Neural cell (in vitro differentiated cells): ENCODE measurements at regions not wholly inside any gene's neighbourhood (a gene's known extent, or its start where the extent isn't known, plus 50 kb on each side); places are given as distances from the start of the nearest gene placed in this dataset.
A peak's percentile ranks its signal among the peaks of the same experiment; 100 is the strongest.

ENCODE experiments used
- H2AFZ ChIP-seq: fragments of 200-600, 300-800 bp; sonication (generic), shearing (Covaris generic); 2 replicates; pipeline ENCODE4 v1.6.0; 2014; ENCODE audit warnings: low read depth, mild to moderate bottlenecking, antibody characterized with exemption, low read length, moderate library complexity
- H3F3A ChIP-seq: fragments of 200-600 bp; shearing (Covaris generic); 2 replicates; pipeline ENCODE4 v1.6.1; 2016; ENCODE audit warnings: mild to moderate bottlenecking, moderate library complexity, mixed read lengths, antibody characterized with exemption, low read length; ENCODE audit not compliant: insufficient read depth, poor library complexity, severe bottlenecking
- H3K27ac ChIP-seq: fragments of 200-600, 300-800 bp; sonication (generic), shearing (Covaris generic); 2 replicates; pipeline ENCODE4 v1.5.1; 2014; ENCODE audit warnings: mild to moderate bottlenecking, low read length, moderate library complexity
- H3K27me3 ChIP-seq: fragments of 300-800, 200-600 bp; sonication (generic), shearing (Covaris generic); 2 replicates; pipeline ENCODE4 v1.6.0; 2014; ENCODE audit warnings: mild to moderate bottlenecking, low read depth, low read length, moderate library complexity; ENCODE audit not compliant: insufficient read depth
- H3K36me3 ChIP-seq: fragments of 300-800, 200-600 bp; sonication (generic), shearing (Covaris generic); 2 replicates; pipeline ENCODE4 v1.5.1; 2014; ENCODE audit warnings: mild to moderate bottlenecking, antibody characterized with exemption, low read length, moderate library complexity; ENCODE audit not compliant: insufficient read depth
- H3K4me2 ChIP-seq: fragments of 300-800, 200-600 bp; sonication (generic), shearing (Covaris generic); 2 replicates; pipeline ENCODE4 v1.6.0; 2014; ENCODE audit warnings: mild to moderate bottlenecking, low read length
- H3K4me3 ChIP-seq: fragments of 300-800, 200-600 bp; sonication (generic), shearing (Covaris generic); 2 replicates; pipeline ENCODE4 v1.5.1; 2014; ENCODE audit warnings: mild to moderate bottlenecking, low read length, moderate library complexity
- H3K79me2 ChIP-seq: fragments of 200-600 bp; shearing (Covaris generic); replicated peaks from 2 replicates; pipeline ENCODE4 v1.6.0; 2014; ENCODE audit warnings: mild to moderate bottlenecking, low read length, moderate library complexity; ENCODE audit not compliant: insufficient read depth
- H3K9ac ChIP-seq: fragments of 300-800, 200-600 bp; sonication (generic), shearing (Covaris generic); 2 replicates; pipeline ENCODE4 v1.6.1; 2016; ENCODE audit warnings: mild to moderate bottlenecking, low read length, mixed read lengths
- H3K9me2 ChIP-seq: fragments of 200-600 bp; shearing (Covaris generic); 2 replicates; pipeline ENCODE4 v1.6.1; 2016; ENCODE audit warnings: mild to moderate bottlenecking, low read length, mixed read lengths; ENCODE audit not compliant: insufficient read depth
- H3K9me3 ChIP-seq: fragments of 200-600, 300-800 bp; sonication (generic), shearing (Covaris generic); 2 replicates; pipeline ENCODE4 v1.6.1; 2016; ENCODE audit warnings: mild to moderate bottlenecking, mixed run types, low read length, moderate library complexity, mixed read lengths
- H4K20me1 ChIP-seq: fragments of 200-600 bp; shearing (Covaris generic); 2 replicates; pipeline ENCODE4 v1.6.1; 2016; ENCODE audit warnings: mild to moderate bottlenecking, mixed run types; ENCODE audit not compliant: insufficient read depth
- EP300 ChIP-seq: fragments of 450-650 bp; conservative IDR thresholded peaks from 2 replicates; pipeline ENCODE4 v1.6.1; 2014; ENCODE audit warnings: antibody characterized with exemption, mild to moderate bottlenecking, moderate library complexity; ENCODE audit not compliant: poor library complexity, severe bottlenecking
- EZH2 ChIP-seq: fragments of 200-600, 300-800 bp; shearing (Covaris generic), sonication (generic); IDR thresholded peaks from 2 replicates; pipeline ENCODE4 v1.6.1; 2014; ENCODE audit warnings: antibody characterized with exemption, low read length, borderline replicate concordance, mild to moderate bottlenecking; ENCODE audit not compliant: insufficient read depth, poor library complexity, severe bottlenecking
- MXI1 ChIP-seq: fragments of 450-650 bp; conservative IDR thresholded peaks from 2 replicates; pipeline ENCODE4 v1.6.1; 2014; ENCODE audit warnings: antibody characterized with exemption, mild to moderate bottlenecking; ENCODE audit not compliant: poor library complexity, severe bottlenecking
- POLR2AphosphoS5 ChIP-seq: IDR thresholded peaks from 2 replicates; pipeline ENCODE4 v1.6.1; 2012
- RAD21 ChIP-seq: fragments of 450-650 bp; conservative IDR thresholded peaks from 2 replicates; pipeline ENCODE4 v1.6.1; 2014; ENCODE audit warnings: antibody characterized with exemption, mild to moderate bottlenecking, moderate library complexity
- SMC3 ChIP-seq: fragments of 450-650 bp; conservative IDR thresholded peaks from 2 replicates; pipeline ENCODE4 v1.6.1; 2014; ENCODE audit warnings: antibody characterized with exemption, mild to moderate bottlenecking, moderate library complexity; ENCODE audit not compliant: poor library complexity
- TAF1 ChIP-seq: IDR thresholded peaks from 2 replicates; pipeline ENCODE4 v1.6.1; 2012; ENCODE audit warnings: low read depth
- TF ChIP-seq, protein P1 (sequence below): IDR thresholded peaks from 2 replicates; pipeline ENCODE4 v1.6.1; 2012; ENCODE audit warnings: borderline replicate concordance
- TF ChIP-seq, protein P2 (sequence below): fragments of 450-650 bp; IDR thresholded peaks from 2 replicates; pipeline ENCODE4 v1.5.1; 2014; ENCODE audit warnings: antibody characterized with exemption, mild to moderate bottlenecking, moderate library complexity; ENCODE audit not compliant: poor library complexity, severe bottlenecking

DNA sequence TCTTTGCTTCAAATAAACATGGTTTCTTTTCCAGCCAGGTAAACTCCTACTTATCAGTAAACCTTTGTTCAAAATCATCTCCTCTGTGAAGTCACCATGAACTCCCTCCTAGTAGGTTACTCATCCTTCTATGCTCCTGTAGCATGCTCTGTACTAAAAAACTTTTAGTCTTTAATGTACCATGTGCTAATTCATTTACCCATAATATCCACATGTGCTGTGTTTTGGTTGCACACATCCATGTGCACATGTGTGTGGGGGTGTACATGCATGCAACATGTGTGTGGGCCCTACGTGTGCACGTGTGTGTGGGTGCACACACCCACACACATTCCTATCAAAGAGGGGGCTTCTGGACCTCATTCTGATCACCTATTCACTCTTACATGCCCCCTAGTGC is 259.9 kb upstream of the SP4 start:
- Histone ChIP-seq H3K79me2 (no peaks in the 10 kb centered on the region), H3K9ac (no peak overlapping the region), H3K27me3 (peaks cover 37% of the 10 kb centered on the region), H3K4me3 (no peak overlapping the region), H2AFZ (no peak overlapping the region), H3K27ac (no peak overlapping the region), H4K20me1 (no peaks in the 10 kb centered on the region), H3K9me3 (no peaks in the 10 kb centered on the region), H3K4me2 (no peak overlapping the region), H3K9me2 (no peaks in the 10 kb centered on the region), H3F3A (no peaks in the 10 kb centered on the region), H3K36me3 (no peaks in the 10 kb centered on the region)
- TF ChIP-seq RAD21 (no peak), TAF1 (no peak), MXI1 (no peak), POLR2AphosphoS5 (no peak), SMC3 (no peak), EP300 (no peak), EZH2 (no peak)
- TF ChIP-seq, protein P1, sequence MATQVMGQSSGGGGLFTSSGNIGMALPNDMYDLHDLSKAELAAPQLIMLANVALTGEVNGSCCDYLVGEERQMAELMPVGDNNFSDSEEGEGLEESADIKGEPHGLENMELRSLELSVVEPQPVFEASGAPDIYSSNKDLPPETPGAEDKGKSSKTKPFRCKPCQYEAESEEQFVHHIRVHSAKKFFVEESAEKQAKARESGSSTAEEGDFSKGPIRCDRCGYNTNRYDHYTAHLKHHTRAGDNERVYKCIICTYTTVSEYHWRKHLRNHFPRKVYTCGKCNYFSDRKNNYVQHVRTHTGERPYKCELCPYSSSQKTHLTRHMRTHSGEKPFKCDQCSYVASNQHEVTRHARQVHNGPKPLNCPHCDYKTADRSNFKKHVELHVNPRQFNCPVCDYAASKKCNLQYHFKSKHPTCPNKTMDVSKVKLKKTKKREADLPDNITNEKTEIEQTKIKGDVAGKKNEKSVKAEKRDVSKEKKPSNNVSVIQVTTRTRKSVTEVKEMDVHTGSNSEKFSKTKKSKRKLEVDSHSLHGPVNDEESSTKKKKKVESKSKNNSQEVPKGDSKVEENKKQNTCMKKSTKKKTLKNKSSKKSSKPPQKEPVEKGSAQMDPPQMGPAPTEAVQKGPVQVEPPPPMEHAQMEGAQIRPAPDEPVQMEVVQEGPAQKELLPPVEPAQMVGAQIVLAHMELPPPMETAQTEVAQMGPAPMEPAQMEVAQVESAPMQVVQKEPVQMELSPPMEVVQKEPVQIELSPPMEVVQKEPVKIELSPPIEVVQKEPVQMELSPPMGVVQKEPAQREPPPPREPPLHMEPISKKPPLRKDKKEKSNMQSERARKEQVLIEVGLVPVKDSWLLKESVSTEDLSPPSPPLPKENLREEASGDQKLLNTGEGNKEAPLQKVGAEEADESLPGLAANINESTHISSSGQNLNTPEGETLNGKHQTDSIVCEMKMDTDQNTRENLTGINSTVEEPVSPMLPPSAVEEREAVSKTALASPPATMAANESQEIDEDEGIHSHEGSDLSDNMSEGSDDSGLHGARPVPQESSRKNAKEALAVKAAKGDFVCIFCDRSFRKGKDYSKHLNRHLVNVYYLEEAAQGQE = no peak
- TF ChIP-seq, protein P2, sequence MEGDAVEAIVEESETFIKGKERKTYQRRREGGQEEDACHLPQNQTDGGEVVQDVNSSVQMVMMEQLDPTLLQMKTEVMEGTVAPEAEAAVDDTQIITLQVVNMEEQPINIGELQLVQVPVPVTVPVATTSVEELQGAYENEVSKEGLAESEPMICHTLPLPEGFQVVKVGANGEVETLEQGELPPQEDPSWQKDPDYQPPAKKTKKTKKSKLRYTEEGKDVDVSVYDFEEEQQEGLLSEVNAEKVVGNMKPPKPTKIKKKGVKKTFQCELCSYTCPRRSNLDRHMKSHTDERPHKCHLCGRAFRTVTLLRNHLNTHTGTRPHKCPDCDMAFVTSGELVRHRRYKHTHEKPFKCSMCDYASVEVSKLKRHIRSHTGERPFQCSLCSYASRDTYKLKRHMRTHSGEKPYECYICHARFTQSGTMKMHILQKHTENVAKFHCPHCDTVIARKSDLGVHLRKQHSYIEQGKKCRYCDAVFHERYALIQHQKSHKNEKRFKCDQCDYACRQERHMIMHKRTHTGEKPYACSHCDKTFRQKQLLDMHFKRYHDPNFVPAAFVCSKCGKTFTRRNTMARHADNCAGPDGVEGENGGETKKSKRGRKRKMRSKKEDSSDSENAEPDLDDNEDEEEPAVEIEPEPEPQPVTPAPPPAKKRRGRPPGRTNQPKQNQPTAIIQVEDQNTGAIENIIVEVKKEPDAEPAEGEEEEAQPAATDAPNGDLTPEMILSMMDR = no peak

DNA sequence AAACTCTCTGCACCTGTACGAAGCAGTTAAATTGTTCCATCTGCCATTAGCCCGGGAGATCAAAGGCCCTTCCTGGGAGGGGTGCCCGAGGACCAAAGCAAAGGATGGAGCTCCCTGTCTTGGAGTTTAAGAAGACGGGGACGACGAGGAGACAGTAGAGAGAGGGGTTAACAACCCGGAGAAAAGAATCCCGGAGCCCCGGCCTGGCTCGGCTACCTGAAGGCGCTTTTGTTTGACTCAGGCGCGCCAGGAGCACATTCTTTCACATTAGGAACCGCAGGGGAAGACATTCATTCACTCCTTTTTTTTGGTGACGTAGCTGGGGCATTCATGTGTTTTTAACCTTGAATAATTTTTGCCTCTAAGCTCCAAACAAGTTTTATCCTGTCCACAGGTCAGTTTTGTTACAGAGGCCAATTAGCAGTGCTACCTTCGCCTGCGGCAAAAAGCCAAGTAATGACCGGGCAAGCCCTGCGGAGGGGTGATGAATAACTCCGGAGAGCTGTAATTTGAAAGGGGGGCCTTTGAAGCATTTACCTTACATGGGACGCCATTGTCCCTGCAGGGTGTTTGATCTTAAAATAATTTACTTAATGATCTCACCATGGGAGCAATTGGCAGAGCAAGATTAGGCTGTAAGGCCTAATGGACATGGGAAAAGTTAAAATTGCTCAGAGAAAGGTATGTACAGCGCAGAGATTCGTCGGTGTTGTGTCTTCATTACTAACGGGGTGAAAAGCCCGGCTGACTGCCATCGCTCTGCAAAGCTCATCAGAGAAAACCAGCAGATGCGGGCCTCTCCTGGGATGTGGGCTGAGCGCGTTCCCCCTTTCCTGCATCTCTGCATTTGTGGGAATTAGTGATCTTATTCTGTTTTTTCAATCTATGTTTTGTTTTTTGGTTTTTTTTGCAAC is 258.0 kb upstream of the SP4 start:
- peak overlapping the region; percentile 60 for H3K27ac ChIP-seq

More for the DNA sequence above, 258.0 kb upstream of the SP4 start:
- Histone ChIP-seq H3K9ac (peak overlapping the region; percentile 45), H3K79me2 (no peaks in the 10 kb centered on the region), H3K36me3 (no peaks in the 10 kb centered on the region), H2AFZ (no peak overlapping the region), H3K4me2 (peak overlapping the region; percentile 13), H3K9me2 (no peaks in the 10 kb centered on the region), H3K9me3 (no peaks in the 10 kb centered on the region), H3K27me3 (peaks cover 37% of the 10 kb centered on the region), H4K20me1 (no peaks in the 10 kb centered on the region), H3K4me3 (peak overlapping the region; percentile 54), H3F3A (no peaks in the 10 kb centered on the region)
- no peak for TF ChIP-seq TAF1
- TF ChIP-seq POLR2AphosphoS5 = no peak
- TF ChIP-seq, protein P2 = no peak
